HG03064 (cell line): ENCODE measurements at regions not wholly inside any gene's neighbourhood (a gene's known extent, or its start where the extent isn't known, plus 50 kb on each side); places are given as distances from the start of the nearest gene placed in this dataset.

Source experiments
- ATAC-seq: cut with Tn5 transposase; IDR thresholded peaks from one replicate; pipeline ENCODE4 v1.9.1; 2021; ENCODE audit warnings: low read depth; ENCODE audit not compliant: unreplicated experiment

GRCh38 chr11:21814169-21814568, 378.7 kb upstream of the ANO5 start:
- no peak for ATAC-seq

GRCh38 chr11:21817696-21818095, 375.2 kb upstream of the ANO5 start:
- no peak for ATAC-seq

- ATAC-seq: no peak
Observed at GRCh38 chr11:21820176-21820575, 372.7 kb upstream of the ANO5 start.

- ATAC-seq: no peak
Observed at GRCh38 chr11:21825127-21825526, 367.8 kb upstream of the ANO5 start.

GRCh38 chr11:21838427-21838826, 354.5 kb upstream of the ANO5 start:
- ATAC-seq: no peak

- no peak for ATAC-seq
Observed at GRCh38 chr11:21839796-21840195, 353.1 kb upstream of the ANO5 start.

- no peak for ATAC-seq
Observed at GRCh38 chr11:21861314-21861713, 331.6 kb upstream of the ANO5 start.

GRCh38 chr11:21865541-21865940, 327.3 kb upstream of the ANO5 start:
- ATAC-seq: no peak

GRCh38 chr11:21866781-21867180, 326.1 kb upstream of the ANO5 start:
- no peak for ATAC-seq

- no peak for ATAC-seq
Observed at GRCh38 chr11:21877151-21877550, 315.7 kb upstream of the ANO5 start.

GRCh38 chr11:21883354-21883753, 309.5 kb upstream of the ANO5 start:
- no peak for ATAC-seq

GRCh38 chr11:21888814-21889213, 304.1 kb upstream of the ANO5 start:
- no peak for ATAC-seq

GRCh38 chr11:21892736-21893564, 299.9 kb upstream of the ANO5 start:
- ATAC-seq: no peak

GRCh38 chr11:21893565-21893867, 299.4 kb upstream of the ANO5 start:
- no peak for ATAC-seq

GRCh38 chr11:21894492-21894891, 298.4 kb upstream of the ANO5 start:
- no peak for ATAC-seq

GRCh38 chr11:21895686-21896085, 297.2 kb upstream of the ANO5 start:
- ATAC-seq: no peak

GRCh38 chr11:21896216-21896615, 296.7 kb upstream of the ANO5 start:
- ATAC-seq: no peak

GRCh38 chr11:21896746-21897602, 295.9 kb upstream of the ANO5 start:
- no peak for ATAC-seq

- no peak for ATAC-seq
Observed at GRCh38 chr11:21897752-21898151, 295.1 kb upstream of the ANO5 start.

GRCh38 chr11:21908211-21908610, 284.7 kb upstream of the ANO5 start:
- ATAC-seq: no peak

- no peak for ATAC-seq
Observed at GRCh38 chr11:21909145-21909544, 283.7 kb upstream of the ANO5 start.

GRCh38 chr11:21911061-21911460, 281.8 kb upstream of the ANO5 start:
- ATAC-seq: no peak
